Occipital lobe (tissue), 1 donor: ENCODE measurements at regions not wholly inside any gene's neighbourhood (a gene's known extent, or its start where the extent isn't known, plus 50 kb on each side); places are given as distances from the start of the nearest gene placed in this dataset.
A peak's percentile ranks its signal among the peaks of the same experiment; 100 is the strongest.

ENCODE experiments used
- DNase-seq: peaks from one replicate; lab custom pipeline; 2025; lab: John Stamatoyannopoulos, UW

- DNase-seq: no peak
Observed at GRCh38 chr5:89932771-89933181, 476.8 kb downstream of the CETN3 start.

- no peak for DNase-seq
Observed at GRCh38 chr5:89930591-89931392, 478.8 kb downstream of the CETN3 start.

- no peak for DNase-seq
Observed at GRCh38 chr5:89929834-89930233, 479.7 kb downstream of the CETN3 start.

- no peak for DNase-seq
Observed at GRCh38 chr5:89929173-89929572, 480.4 kb downstream of the CETN3 start.

GRCh38 chr5:89922161-89922560 lies 487.4 kb downstream of the CETN3 start:
- DNase-seq: no peak

- no peak for DNase-seq
Observed at GRCh38 chr5:89917112-89917511, 492.4 kb downstream of the CETN3 start.

GRCh38 chr5:89916131-89916530 lies 493.4 kb downstream of the CETN3 start:
- DNase-seq: no peak

GRCh38 chr5:89908876-89909275 lies 500.7 kb downstream of the CETN3 start:
- DNase-seq: no peak

- DNase-seq: no peak
Observed at GRCh38 chr5:89904442-89904841, 505.1 kb downstream of the CETN3 start.

GRCh38 chr5:89901983-89902382 lies 507.6 kb downstream of the CETN3 start:
- DNase-seq: peak; percentile 35

GRCh38 chr5:89901346-89901745 lies 508.2 kb downstream of the CETN3 start:
- DNase-seq: no peak

- DNase-seq: no peak
Observed at GRCh38 chr5:89900346-89900745, 509.2 kb downstream of the CETN3 start.

GRCh38 chr5:89899559-89899958 lies 510.0 kb downstream of the CETN3 start:
- DNase-seq: no peak

- no peak for DNase-seq
Observed at GRCh38 chr5:89893546-89893945, 516.0 kb downstream of the CETN3 start.

- no peak for DNase-seq
Observed at GRCh38 chr5:89885670-89886069, 523.9 kb downstream of the CETN3 start.

- DNase-seq: no peak
Observed at GRCh38 chr5:89883967-89884366, 525.6 kb downstream of the CETN3 start.

- DNase-seq: no peak
Observed at GRCh38 chr5:89878140-89879132, 531.1 kb downstream of the CETN3 start.

- no peak for DNase-seq
Observed at GRCh38 chr5:89871906-89872305, 537.6 kb downstream of the CETN3 start.

- DNase-seq: no peak
Observed at GRCh38 chr5:89869346-89869745, 540.2 kb downstream of the CETN3 start.

GRCh38 chr5:89866410-89866809 lies 543.1 kb downstream of the CETN3 start:
- DNase-seq: no peak

- DNase-seq: no peak
Observed at GRCh38 chr5:89864941-89865340, 544.6 kb downstream of the CETN3 start.

- DNase-seq: no peak
Observed at GRCh38 chr5:89857790-89858189, 551.8 kb downstream of the CETN3 start.
